Coronary artery (tissue), 2 donors: ENCODE measurements at regions not wholly inside any gene's neighbourhood (a gene's known extent, or its start where the extent isn't known, plus 50 kb on each side); places are given as distances from the start of the nearest gene placed in this dataset.
A peak's percentile ranks its signal among the peaks of the same experiment; 100 is the strongest.

Experiments
- DNase-seq: peaks from one replicate; pipeline ENCODE4 v3.0.0-alpha.2; 2017; ENCODE audit warnings: low spot score
- H3K27ac ChIP-seq, 2 donors: fragments of 200-600 bp; sonication (generic); one replicate each; pipeline ENCODE4 v1.5.1; 2016 to 2019
- H3K4me3 ChIP-seq: fragments of 200-600 bp; sonication (generic); 2 replicates; pipeline ENCODE4 v1.5.1; 2016; ENCODE audit warnings: mild to moderate bottlenecking, moderate library complexity
- TF ChIP-seq, protein P1 (sequence below): fragments of 200-600 bp; sonication (generic); IDR thresholded peaks from one replicate; pipeline ENCODE4 v1.5.1; 2019; ENCODE audit warnings: antibody characterized with exemption

DNA sequence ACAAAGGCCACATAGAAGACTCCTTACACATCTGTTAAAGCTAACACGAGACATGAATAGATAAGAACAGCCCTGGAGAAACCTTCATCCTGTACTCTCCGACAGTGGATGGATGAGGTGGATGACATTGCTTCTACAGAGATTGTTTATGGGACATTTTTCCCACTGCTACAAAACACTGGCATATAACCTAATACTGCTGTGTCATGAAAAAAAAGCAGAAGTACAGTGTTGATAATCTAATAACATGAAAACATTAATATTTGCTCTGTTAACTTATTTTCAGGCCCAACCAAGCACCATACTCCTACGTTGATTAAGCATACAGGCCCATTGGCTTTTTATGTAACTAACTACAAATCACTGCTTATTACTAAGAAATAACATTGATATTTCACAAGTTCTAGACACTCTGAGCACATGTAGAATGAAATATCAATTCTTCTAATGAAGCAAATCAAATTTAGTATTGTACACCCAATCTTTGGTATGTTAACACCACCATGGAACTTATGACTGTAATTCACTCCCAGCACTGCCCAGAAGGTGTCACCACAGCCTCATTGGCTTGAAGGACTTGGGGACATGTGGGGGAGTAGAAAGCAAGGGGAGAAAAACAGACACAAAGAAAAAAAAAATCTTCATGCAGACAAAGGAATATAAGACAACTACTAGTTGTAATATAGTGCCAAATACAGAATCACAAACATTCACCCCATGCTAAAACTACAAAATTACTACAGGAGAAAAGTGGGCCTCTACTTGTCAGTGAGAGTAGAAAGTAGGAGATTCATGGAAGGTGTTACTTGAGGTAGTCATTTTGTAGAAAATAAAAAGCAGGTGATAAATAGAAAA is 330.0 kb upstream of the PMFBP1 start:
- H3K4me3 ChIP-seq, result no peak overlapping the region
- no peak overlapping the region for H3K27ac ChIP-seq
- DNase-seq, result no peak
- TF ChIP-seq, protein P1, sequence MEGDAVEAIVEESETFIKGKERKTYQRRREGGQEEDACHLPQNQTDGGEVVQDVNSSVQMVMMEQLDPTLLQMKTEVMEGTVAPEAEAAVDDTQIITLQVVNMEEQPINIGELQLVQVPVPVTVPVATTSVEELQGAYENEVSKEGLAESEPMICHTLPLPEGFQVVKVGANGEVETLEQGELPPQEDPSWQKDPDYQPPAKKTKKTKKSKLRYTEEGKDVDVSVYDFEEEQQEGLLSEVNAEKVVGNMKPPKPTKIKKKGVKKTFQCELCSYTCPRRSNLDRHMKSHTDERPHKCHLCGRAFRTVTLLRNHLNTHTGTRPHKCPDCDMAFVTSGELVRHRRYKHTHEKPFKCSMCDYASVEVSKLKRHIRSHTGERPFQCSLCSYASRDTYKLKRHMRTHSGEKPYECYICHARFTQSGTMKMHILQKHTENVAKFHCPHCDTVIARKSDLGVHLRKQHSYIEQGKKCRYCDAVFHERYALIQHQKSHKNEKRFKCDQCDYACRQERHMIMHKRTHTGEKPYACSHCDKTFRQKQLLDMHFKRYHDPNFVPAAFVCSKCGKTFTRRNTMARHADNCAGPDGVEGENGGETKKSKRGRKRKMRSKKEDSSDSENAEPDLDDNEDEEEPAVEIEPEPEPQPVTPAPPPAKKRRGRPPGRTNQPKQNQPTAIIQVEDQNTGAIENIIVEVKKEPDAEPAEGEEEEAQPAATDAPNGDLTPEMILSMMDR, result peak; percentile 57

DNA sequence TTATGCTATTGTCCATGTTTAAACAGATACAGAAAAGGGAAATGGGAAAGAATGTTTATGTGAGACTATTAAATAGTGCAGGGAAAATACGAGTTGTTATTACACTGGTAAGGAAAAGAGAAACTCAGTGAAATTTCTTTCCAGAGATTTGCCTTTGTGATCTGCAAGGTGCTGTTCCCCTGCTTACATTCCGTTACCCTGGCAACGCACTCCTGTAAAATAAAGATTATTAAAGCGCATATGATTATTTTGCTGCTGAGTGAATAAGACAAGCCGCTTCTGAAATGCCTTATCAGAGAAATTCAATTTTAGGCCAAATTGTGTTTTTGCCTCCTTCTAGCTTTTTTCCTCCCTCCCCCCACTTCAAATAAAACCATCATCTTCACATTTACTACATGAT is 328.6 kb upstream of the PMFBP1 start:
- TF ChIP-seq, protein P1, result no peak
- no peak overlapping the region for H3K4me3 ChIP-seq
- no peak overlapping the region for H3K27ac ChIP-seq
- DNase-seq, result no peak

DNA sequence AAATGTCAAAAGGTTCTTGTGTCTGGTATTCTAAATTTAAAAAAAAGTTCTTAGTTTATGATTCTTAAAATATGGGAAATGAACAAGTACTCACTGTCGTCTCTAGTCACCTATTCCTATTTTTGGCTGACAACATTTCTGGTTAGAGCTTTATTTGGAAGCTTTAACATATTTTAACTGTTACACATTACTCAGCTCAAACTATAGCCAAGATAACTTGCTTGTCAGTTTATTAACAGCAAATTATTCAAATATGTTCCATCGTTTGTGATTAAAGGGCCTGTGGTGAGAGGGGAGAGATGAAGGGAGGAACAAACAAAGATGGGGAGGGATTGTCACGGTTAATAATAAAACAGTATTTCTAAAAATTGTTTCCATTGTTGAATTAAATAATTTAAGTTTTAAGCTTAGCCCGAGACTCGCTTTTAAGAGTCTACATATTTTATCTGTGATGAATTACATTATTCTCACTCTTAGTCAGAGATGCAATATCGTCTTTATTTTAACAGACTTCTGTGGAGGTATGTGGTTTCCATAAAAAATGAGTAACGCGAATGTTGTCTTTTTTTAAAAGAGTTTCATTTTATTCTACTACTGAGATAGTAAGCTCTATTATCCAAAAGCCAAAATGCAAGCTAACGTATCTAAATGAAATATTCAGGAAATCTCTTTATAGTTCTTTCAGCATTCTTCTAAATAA is 321.9 kb upstream of the PMFBP1 start:
- DNase-seq, result no peak
- no peak overlapping the region for H3K4me3 ChIP-seq
- TF ChIP-seq, protein P1, result no peak
- no peak overlapping the region for H3K27ac ChIP-seq

DNA sequence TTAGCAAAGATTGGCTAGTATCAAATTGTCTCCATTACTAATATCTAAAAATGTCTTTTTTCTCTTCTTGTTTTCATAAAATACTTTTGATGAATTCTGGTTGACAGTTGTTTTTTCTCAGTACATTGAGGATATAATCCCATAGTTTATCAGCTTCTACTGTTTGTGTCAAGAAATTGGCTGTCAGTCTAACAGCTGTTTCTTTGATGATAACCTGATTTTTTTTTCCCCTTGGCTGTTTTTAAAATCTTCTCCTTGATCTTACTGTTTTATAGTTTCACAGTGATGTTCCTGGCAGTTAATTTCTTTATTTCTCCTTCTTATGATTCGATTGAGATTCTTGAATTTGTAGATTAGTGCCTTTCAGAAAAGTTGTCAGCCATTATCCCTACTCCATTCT is 315.3 kb upstream of the PMFBP1 start:
- TF ChIP-seq, protein P1, result no peak
- H3K27ac ChIP-seq, result no peak overlapping the region
- no peak overlapping the region for H3K4me3 ChIP-seq
- no peak for DNase-seq

DNA sequence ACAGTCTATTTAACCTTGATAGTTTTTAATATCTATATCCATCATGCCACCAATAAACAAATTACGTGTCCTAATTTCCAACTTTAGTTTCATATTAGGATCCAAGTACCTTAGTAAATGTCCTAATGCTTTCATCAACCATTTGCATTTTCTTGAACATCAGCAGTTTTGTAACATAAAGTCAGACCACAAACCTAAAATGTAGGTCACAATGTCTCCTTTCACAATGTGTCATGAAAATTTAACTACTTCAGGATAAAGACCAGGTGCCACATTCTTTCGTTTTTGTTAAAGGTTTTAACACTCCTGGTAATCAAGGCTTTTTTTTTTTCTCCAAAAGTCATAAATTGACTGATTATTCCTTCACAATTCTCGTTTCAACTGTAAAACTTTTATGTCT is 310.7 kb upstream of the PMFBP1 start:
- no peak for DNase-seq
- Histone ChIP-seq H3K27ac (no peak overlapping the region), H3K4me3 (no peak overlapping the region)
- TF ChIP-seq, protein P1, result no peak

DNA sequence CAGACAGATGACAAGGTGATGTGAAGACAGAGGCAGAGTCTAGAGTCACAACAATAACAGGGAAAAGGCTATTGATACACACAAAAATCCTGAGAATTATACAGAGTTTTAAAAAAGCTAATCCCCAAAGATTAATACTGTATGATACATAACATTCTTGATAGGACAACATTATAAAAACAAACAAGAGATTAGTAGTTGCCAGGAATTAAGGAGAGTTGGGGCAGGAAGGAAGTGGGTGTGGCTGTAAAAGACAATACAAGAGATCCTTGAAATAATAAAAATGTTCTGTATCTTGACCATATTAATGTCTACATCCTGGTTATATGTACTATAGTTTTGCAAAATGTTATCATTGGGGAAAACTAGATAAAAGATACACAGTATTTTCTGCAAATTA is 309.5 kb upstream of the PMFBP1 start:
- no peak overlapping the region for H3K4me3 ChIP-seq
- no peak for DNase-seq
- H3K27ac ChIP-seq, result no peak overlapping the region
- TF ChIP-seq, protein P1, result no peak

DNA sequence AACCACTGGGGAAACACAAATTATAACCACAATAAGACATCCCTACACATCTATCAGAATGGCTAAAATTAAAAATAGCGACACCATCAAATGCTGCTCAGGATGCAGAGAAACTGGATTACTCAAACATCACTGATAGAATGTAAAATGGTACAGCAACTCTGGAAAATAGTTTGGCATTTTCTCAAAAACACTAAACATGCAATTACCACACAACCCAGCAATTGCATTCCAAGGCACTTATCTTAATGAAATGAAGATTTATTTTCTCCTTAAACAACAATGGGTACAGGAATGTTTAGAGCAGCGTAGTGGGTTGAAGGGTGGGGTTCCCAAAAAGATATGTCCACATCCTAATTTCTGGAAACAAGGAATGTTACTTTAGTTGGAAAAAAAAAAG is 309.0 kb upstream of the PMFBP1 start:
- DNase-seq, result no peak
- TF ChIP-seq, protein P1, result no peak
- Histone ChIP-seq H3K4me3 (no peak overlapping the region), H3K27ac (no peak overlapping the region)
